ENCODE measurements at regions not wholly inside any gene's neighbourhood (a gene's known extent, or its start where the extent isn't known, plus 50 kb on each side); places are given as distances from the start of the nearest gene placed in this dataset.

- TF ChIP-seq CHD7 (IDR thresholded peaks at IDR 0.05; ENCODE audit: insufficient replicate concordance, low read length) (no peak), TAF1 (IDR thresholded peaks at IDR 0.05; ENCODE audit: low read depth, low read length) (no peak), SRF (IDR thresholded peaks at IDR 0.05; ENCODE audit: low read depth, low read length) (no peak), ASH2L (IDR thresholded peaks at IDR 0.05; ENCODE audit: low read length) (no peak), KDM1A (IDR thresholded peaks at IDR 0.05; ENCODE audit: borderline replicate concordance, low read length) (no peak), TAF7 (optimal IDR thresholded peaks at IDR 0.05; ENCODE audit: borderline replicate concordance, low read depth, low read length) (no peak), KDM4A (IDR thresholded peaks at IDR 0.05; ENCODE audit: low read depth, low read length, severe bottlenecking) (no peak), RFX5 (IDR thresholded peaks at IDR 0.05; ENCODE audit: borderline replicate concordance, low read depth, low read length) (no peak), CHD1 (IDR thresholded peaks at IDR 0.05; ENCODE audit: low read depth, low read length) (no peak), MAFK (IDR thresholded peaks at IDR 0.05; ENCODE audit: low read depth, low read length) (no peak), RNF2 (IDR thresholded peaks at IDR 0.05; ENCODE audit: borderline replicate concordance, low read depth, low read length, missing control alignments, poor library complexity, severe bottlenecking) (no peak), CTBP2 (IDR thresholded peaks at IDR 0.05; ENCODE audit: borderline replicate concordance, insufficient read depth, insufficient read length, low read length) (no peak)
Measured at GRCh38 chr3:104069114-104069513, 1297.6 kb upstream of the ALCAM start (continued).
